HEK293 (cell line): ENCODE measurements at regions not wholly inside any gene's neighbourhood (a gene's known extent, or its start where the extent isn't known, plus 50 kb on each side); places are given as distances from the start of the nearest gene placed in this dataset.

Experiments used
- BCL11A ChIP-seq: fragments of 450-650 bp; formaldehyde crosslinking; IDR thresholded peaks from 2 replicates; pipeline ENCODE4 v1.5.1; 2016; ENCODE audit warnings: low read depth, missing biosample characterization, missing genetic modification characterization
- CTCF ChIP-seq: fragments of 450-650 bp; formaldehyde crosslinking; IDR thresholded peaks from 2 replicates; pipeline ENCODE4 v1.5.1; 2016; ENCODE audit warnings: missing biosample characterization, missing genetic modification characterization
- HIC1 ChIP-seq: fragments of 450-650 bp; formaldehyde crosslinking; IDR thresholded peaks from 2 replicates; pipeline ENCODE4 v1.5.1; 2016; ENCODE audit warnings: missing biosample characterization, missing genetic modification characterization
- MEIS1 ChIP-seq: sonication (generic); formaldehyde crosslinking; IDR thresholded peaks from 2 replicates; pipeline ENCODE4 v1.8.1; 2022; ENCODE audit warnings: missing genetic modification reagents, mild to moderate bottlenecking, borderline replicate concordance
- SALL2 ChIP-seq: fragments of 450-650 bp; formaldehyde crosslinking; IDR thresholded peaks from 2 replicates; pipeline ENCODE4 v1.5.0; 2017; ENCODE audit warnings: missing biosample characterization, mild to moderate bottlenecking, missing genetic modification characterization, borderline replicate concordance
- ZBTB26 ChIP-seq: fragments of 450-650 bp; formaldehyde crosslinking; optimal IDR thresholded peaks from 2 replicates; pipeline ENCODE3; 2016; ENCODE audit warnings: missing biosample characterization, mild to moderate bottlenecking, missing genetic modification characterization
- ZBTB44 ChIP-seq: fragments of 450-650 bp; IDR thresholded peaks from 2 replicates; pipeline ENCODE4 v1.5.1; 2018; ENCODE audit warnings: missing biosample characterization, mild to moderate bottlenecking, missing genetic modification characterization
- ZNF138 ChIP-seq: fragments of 450-650 bp; formaldehyde crosslinking; IDR thresholded peaks from 2 replicates; pipeline ENCODE4 v1.5.1; 2016; ENCODE audit warnings: missing biosample characterization, missing genetic modification characterization, borderline replicate concordance
- ZNF274 ChIP-seq, 2 experiments: fragments of 200-500 bp in 1 of 2; fragments of 450-650 bp in 1 of 2; sonication (Bioruptor generic) in 1 of 2; formaldehyde crosslinking in 1 of 2; IDR thresholded peaks; 2 replicates each; pipeline versions ENCODE4 v1.5.1 to v1.6.1; 2014 to 2016; ENCODE audit warnings: borderline replicate concordance in 1 of 2, inconsistent platforms in 1 of 2, low read length in 1 of 2, missing biosample characterization in 1 of 2, missing genetic modification characterization in 1 of 2
- ZNF324 ChIP-seq: fragments of 450-650 bp; formaldehyde crosslinking; IDR thresholded peaks from 2 replicates; pipeline ENCODE4 v1.5.1; 2016; ENCODE audit warnings: missing biosample characterization, missing genetic modification characterization
- ZNF341 ChIP-seq: fragments of 450-650 bp; formaldehyde crosslinking; IDR thresholded peaks from 2 replicates; pipeline ENCODE4; 2016; ENCODE audit warnings: low read depth, missing biosample characterization, missing genetic modification characterization
- ZNF610 ChIP-seq: fragments of 450-650 bp; formaldehyde crosslinking; IDR thresholded peaks from 2 replicates; pipeline ENCODE4 v1.5.1; 2016; ENCODE audit warnings: missing biosample characterization, missing genetic modification characterization, borderline replicate concordance
- ZNF785 ChIP-seq: fragments of 450-650 bp; formaldehyde crosslinking; IDR thresholded peaks from 2 replicates; pipeline ENCODE4 v1.5.1; 2016; ENCODE audit warnings: missing biosample characterization, missing genetic modification characterization

GRCh38 chr14:30063746-30064145 is 136.1 kb upstream of the PRKD1 start:
- no peak for TF ChIP-seq MEIS1 (CRISPR knock-in tag)
- TF ChIP-seq ZNF785 (tag by site-specific recombination), result no peak
- TF ChIP-seq CTCF (tag by site-specific recombination), result no peak
- no peak for TF ChIP-seq BCL11A (tag by site-specific recombination)
- TF ChIP-seq ZBTB44 (tag by site-specific recombination), result no peak
- no peak for TF ChIP-seq HIC1 (tag by site-specific recombination)
- no peak for TF ChIP-seq ZBTB26 (tag by site-specific recombination)
- no peak for TF ChIP-seq ZNF138 (tag by site-specific recombination)
- no peak for TF ChIP-seq ZNF324 (tag by site-specific recombination)
- TF ChIP-seq ZNF610 (tag by site-specific recombination), result no peak
- TF ChIP-seq SALL2 (tag by site-specific recombination), result no peak
- TF ChIP-seq ZNF274 (IDR thresholded peaks at IDR 0.05; ENCODE audit: low read length), result no peak
- no peak for TF ChIP-seq ZNF274 (tag by site-specific recombination; IDR thresholded peaks at IDR 0.05; ENCODE audit: borderline replicate concordance)
- no peak for TF ChIP-seq ZNF341 (tag by site-specific recombination)
